Activated T-helper 1 cell treated with Interleukin-2 at 50 U/mL for 16 hours (primary cell): ENCODE measurements at regions not wholly inside any gene's neighbourhood (a gene's known extent, or its start where the extent isn't known, plus 50 kb on each side); places are given as distances from the start of the nearest gene placed in this dataset.

ENCODE experiments used
- DNase-seq: peaks from one replicate; pipeline ENCODE4 v3.0.0-alpha.2; 2020; ENCODE audit warnings: low read depth

- DNase-seq, result no peak
Measured at GRCh38 chr11:134474070-134474860, 62.2 kb upstream of the B3GAT1 start.

DNA sequence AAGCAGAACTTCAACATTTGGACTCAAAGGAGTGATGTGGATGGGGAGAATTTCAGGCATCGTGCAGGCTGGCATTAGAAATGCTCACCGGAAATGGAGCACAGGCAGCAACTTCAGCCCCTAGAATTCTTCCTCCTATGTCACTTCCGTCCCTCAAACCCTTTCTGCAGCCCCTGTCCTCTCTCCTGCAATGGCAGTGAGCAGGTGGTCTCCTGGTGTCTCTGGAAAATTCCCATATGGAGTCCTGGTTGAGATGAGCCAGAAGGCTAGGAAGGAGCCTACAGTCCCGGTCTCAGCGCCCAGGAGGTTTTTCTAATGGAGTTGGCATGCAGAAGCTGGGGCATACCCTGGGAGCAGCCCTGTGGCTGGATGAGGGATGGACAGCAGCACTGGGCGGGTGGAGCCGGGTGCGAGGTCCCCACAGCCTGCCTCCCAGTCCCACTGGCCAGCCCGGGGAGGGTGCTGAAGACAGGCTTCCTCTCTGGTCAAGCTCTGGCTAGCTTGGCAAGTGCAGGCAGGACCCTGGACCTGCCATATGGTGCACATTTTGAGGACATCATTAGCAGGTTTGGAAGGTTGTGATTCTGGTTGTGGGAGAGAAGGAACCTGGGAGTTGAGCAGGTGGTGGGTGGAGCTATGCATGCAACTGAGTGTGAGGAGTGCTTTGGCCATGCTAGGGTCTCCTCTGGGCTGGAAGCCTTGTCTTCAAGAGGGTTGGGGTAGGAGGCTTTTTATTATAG, 59.8 kb upstream of the B3GAT1 start:
- DNase-seq, result no peak

- no peak for DNase-seq
Measured at GRCh38 chr11:134471087-134471715, 59.2 kb upstream of the B3GAT1 start.

DNA sequence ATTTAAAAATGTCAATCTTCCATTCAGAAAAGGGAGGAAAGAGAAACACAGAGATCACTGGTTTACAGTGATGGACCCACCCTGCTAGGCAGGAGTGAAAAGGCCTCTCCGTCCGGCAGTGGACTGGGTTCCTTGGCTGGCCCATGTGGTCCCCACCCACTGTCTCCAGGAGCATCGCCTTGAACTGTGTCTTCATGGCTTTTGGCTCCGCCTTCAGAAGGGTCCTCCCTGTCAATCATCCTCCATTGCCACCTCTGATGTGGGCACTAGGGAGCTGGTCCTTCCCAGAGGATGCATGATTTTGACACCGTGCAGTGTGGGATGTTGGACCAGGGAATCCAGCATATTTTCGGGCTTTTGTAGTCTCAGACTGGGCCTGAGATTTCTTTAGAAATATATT, 58.2 kb upstream of the B3GAT1 start:
- no peak for DNase-seq

- no peak for DNase-seq
Measured at GRCh38 chr11:134469627-134470026, 57.6 kb upstream of the B3GAT1 start.

GRCh38 chr11:134468796-134469195, 56.8 kb upstream of the B3GAT1 start:
- DNase-seq, result no peak

- DNase-seq, result no peak
Measured at GRCh38 chr11:134468081-134468668, 56.1 kb upstream of the B3GAT1 start.

DNA sequence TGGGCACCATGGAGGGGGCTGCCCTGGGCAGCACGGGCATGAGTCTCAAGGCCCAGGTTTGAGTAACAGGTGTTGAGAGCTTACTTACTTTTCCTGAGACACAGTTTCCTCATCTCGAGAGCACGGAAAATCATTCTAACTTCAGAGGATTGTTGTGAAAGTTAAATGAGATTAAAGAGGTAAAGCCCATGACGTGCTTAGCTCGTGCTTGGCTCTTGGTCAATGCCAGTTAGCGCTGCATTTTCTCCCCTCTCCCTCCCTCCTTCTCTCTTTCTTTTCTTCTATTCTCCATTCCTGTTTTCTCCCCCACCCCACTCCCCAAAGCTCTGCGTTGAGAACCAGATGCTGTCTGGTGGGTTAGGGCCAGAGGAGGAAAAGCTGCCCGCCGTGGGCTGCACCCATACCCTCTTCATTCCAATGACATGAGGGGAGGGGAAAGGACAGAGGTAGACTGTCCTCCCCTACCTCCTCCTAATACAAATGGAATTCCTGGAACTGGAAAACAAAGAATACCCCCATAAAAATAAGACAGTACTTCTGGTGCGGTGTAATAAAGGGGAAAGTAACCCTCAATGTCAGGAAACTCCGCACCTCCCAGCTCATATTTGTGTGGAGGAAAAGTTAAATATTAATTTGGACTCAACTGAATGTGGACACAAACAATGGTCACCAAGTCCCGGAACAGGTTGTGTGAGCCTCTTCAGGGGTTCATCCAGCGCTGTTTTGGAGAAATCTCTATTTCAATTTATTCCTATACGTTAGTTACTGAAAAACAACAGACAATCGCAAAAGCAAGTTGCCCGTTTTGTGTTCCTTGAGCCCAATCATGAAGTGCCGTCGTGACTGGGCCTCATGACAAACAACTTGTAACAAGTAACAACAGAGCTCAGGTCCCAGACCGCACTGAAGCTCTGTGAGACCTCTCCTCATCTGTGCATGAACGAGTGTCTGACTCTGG, 54.8 kb upstream of the B3GAT1 start:
- DNase-seq, result no peak

GRCh38 chr11:134466156-134466555, 54.1 kb upstream of the B3GAT1 start:
- DNase-seq, result no peak

DNA sequence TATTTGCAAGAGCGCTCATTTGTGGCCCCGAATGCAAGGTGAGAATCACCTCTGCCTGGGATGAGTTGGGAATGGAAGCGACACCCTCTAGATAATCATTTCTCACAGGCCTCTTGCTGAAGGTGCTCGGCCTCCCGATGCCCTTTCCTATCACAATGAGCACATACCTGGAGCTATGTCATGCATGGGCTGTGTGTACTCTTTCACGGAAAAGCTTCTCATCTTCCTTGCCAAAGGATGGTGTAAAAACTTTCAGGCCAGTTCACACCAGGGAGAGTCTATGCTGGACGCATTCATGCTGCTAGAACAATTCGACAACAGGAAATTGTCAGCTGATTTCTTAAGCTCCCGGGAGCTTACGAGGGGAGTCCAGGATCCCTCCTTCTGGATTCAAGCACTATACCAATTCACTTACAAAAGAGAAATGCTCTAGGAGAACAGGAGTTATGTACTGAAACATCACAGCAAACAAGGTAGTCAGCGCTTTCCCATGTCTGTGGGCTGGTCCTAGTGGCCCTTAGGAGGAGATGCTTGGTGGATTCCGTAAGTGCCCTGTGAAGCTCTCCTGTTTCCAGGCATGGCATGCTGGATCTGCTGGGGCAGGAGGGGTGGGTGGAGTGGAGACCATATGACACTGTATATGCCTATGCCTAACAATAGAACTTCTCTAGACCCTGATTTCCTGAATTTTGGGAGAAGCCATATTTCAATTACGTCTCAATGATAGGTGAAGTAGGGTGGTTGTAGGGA, 53.1 kb upstream of the B3GAT1 start:
- DNase-seq, result no peak

DNA sequence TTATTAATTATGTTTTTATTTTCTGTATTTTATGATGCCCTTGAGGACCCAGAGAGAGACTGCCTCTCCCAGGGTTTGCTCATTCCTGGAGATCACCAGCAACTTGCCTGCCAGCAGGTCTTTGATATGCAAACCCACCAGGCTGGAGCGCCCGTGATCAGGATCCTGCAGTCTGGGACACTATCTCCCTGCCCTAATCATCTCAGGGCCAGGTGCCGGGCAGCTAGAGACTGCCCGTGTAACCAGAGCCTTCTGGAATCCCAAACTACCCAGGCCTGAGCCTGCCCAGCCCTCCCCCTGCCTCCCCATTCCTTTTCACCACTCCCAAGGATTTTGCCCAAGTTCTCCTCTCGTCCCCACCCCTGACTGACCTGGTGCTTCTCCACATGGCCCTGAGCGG, 52.2 kb upstream of the B3GAT1 start:
- DNase-seq, result no peak

GRCh38 chr11:134463716-134464115, 51.7 kb upstream of the B3GAT1 start:
- DNase-seq, result no peak
